GM23338 (cell line): ENCODE measurements at regions not wholly inside any gene's neighbourhood (a gene's known extent, or its start where the extent isn't known, plus 50 kb on each side); places are given as distances from the start of the nearest gene placed in this dataset.

Source experiments
- ATAC-seq: fragments of 200-7000 bp; cut with Tn5 transposase; 3 replicates; pipeline ENCODE4 v1.9.1; 2020
- DNase-seq: peaks from one replicate; pipeline ENCODE4 v3.0.0-alpha.2; 2015; ENCODE audit warnings: low spot score
- H2AFZ ChIP-seq: fragments of 200-600 bp; sonication (generic); 2 replicates; pipeline ENCODE4 v1.8.0; 2016; ENCODE audit warnings: antibody characterized with exemption, mild to moderate bottlenecking, moderate library complexity
- H3F3A ChIP-seq: fragments of 200-600 bp; sonication (generic); replicated peaks from 2 replicates; pipeline ENCODE4 v1.8.0; 2017; ENCODE audit warnings: antibody characterized with exemption, mixed run types, low read depth
- H3K27ac ChIP-seq: fragments of 200-600 bp; sonication (generic); 2 replicates; pipeline ENCODE4 v1.6.1; 2016; ENCODE audit warnings: low read depth
- H3K27me3 ChIP-seq: fragments of 200-600 bp; sonication (generic); 2 replicates; pipeline ENCODE4 v1.8.0; 2016; ENCODE audit warnings: mild to moderate bottlenecking, mixed run types, moderate library complexity; ENCODE audit not compliant: insufficient read depth
- H3K36me3 ChIP-seq: fragments of 200-600 bp; sonication (generic); 2 replicates; pipeline ENCODE4 v1.8.0; 2016; ENCODE audit warnings: mild to moderate bottlenecking; ENCODE audit not compliant: insufficient read depth
- H3K4me1 ChIP-seq: fragments of 200-600 bp; sonication (generic); 2 replicates; pipeline ENCODE4 v1.8.0; 2016; ENCODE audit warnings: mild to moderate bottlenecking, moderate library complexity; ENCODE audit not compliant: insufficient read depth
- H3K4me2 ChIP-seq: fragments of 200-600 bp; sonication (generic); 2 replicates; pipeline ENCODE4 v1.7.1; 2017; ENCODE audit warnings: mixed run types
- H3K4me3 ChIP-seq: fragments of 200-600 bp; sonication (generic); 2 replicates; pipeline ENCODE4 v1.6.1; 2016; ENCODE audit warnings: mixed run types
- H3K79me2 ChIP-seq: fragments of 200-600 bp; sonication (generic); replicated peaks from 2 replicates; pipeline ENCODE4 v1.8.0; 2017; ENCODE audit warnings: mild to moderate bottlenecking; ENCODE audit not compliant: insufficient read depth
- H3K9me2 ChIP-seq: fragments of 200-600 bp; sonication (generic); 2 replicates; pipeline ENCODE4 v1.8.0; 2017; ENCODE audit not compliant: insufficient read depth
- H4K20me1 ChIP-seq: fragments of 200-600 bp; sonication (generic); replicated peaks from 2 replicates; pipeline ENCODE4 v1.8.0; 2017; ENCODE audit warnings: mild to moderate bottlenecking; ENCODE audit not compliant: insufficient read depth
- H3K27ac Mint-ChIP-seq: 2 replicates; pipeline ENCODE4 v1.8.0; 2020; ENCODE audit warnings: inconsistent platforms, mild to moderate bottlenecking, moderate library complexity, mixed read lengths
- H3K27me3 Mint-ChIP-seq: 3 replicates; pipeline ENCODE4 v1.8.0; 2022; ENCODE audit warnings: low read depth, mild to moderate bottlenecking, moderate library complexity, mixed read lengths, inconsistent platforms; ENCODE audit not compliant: insufficient read depth, poor library complexity
- H3K36me3 Mint-ChIP-seq: 3 replicates; pipeline ENCODE4 v1.8.0; 2021; ENCODE audit warnings: low read depth, mild to moderate bottlenecking, inconsistent platforms, moderate library complexity, mixed read lengths
- H3K4me1 Mint-ChIP-seq: 3 replicates; pipeline ENCODE4 v1.8.0; 2020; ENCODE audit warnings: mild to moderate bottlenecking, inconsistent platforms, mixed read lengths
- H3K4me3 Mint-ChIP-seq: 3 replicates; pipeline ENCODE4 v1.8.0; 2021; ENCODE audit warnings: moderate library complexity, mild to moderate bottlenecking, inconsistent platforms, mixed read lengths
- H3K9me3 Mint-ChIP-seq: 3 replicates; pipeline ENCODE4 v1.8.0; 2020; ENCODE audit warnings: moderate library complexity, mild to moderate bottlenecking, inconsistent platforms, mixed read lengths
- CREB1 ChIP-seq: fragments of 250-450 bp; sonication (Bioruptor Pico); IDR thresholded peaks from 2 replicates; pipeline ENCODE4 v1.5.0; 2020; ENCODE audit warnings: low read depth, mild to moderate bottlenecking, moderate library complexity
- EZH2 ChIP-seq: fragments of 200-600 bp; sonication (generic); IDR thresholded peaks from one replicate; pipeline ENCODE4 v1.8.0; 2017; ENCODE audit warnings: antibody characterized with exemption, mild to moderate bottlenecking, low read depth; ENCODE audit not compliant: unreplicated experiment
- EZH2phosphoT487 ChIP-seq: fragments of 200-600 bp; sonication (generic); IDR thresholded peaks from one replicate; pipeline ENCODE4 v1.8.1; 2018; ENCODE audit warnings: antibody characterized with exemption; ENCODE audit not compliant: unreplicated experiment
- JUNB ChIP-seq: IDR thresholded peaks from one replicate; pipeline ENCODE4 v1.6.1; 2016; ENCODE audit warnings: antibody characterized with exemption; ENCODE audit not compliant: unreplicated experiment
- NANOG ChIP-seq: IDR thresholded peaks from 2 replicates; pipeline ENCODE4 v1.6.1; 2016; ENCODE audit warnings: antibody characterized with exemption, borderline replicate concordance
- POLR2AphosphoS5 ChIP-seq: IDR thresholded peaks from 2 replicates; pipeline ENCODE4 v1.6.1; 2016; ENCODE audit warnings: antibody characterized with exemption, low read depth
- STAT1 ChIP-seq: IDR thresholded peaks from one replicate; pipeline ENCODE4 v1.6.1; 2016; ENCODE audit warnings: antibody characterized with exemption; ENCODE audit not compliant: unreplicated experiment
- ZNF114 ChIP-seq: fragments of 250-450 bp; sonication (Bioruptor Pico); IDR thresholded peaks from 2 replicates; pipeline ENCODE4 v1.5.0; 2020; ENCODE audit warnings: mild to moderate bottlenecking, moderate library complexity
- ZNF331 ChIP-seq: fragments of 250-450 bp; sonication (Bioruptor Pico); IDR thresholded peaks from 2 replicates; pipeline ENCODE4 v1.5.0; 2020; ENCODE audit warnings: low read depth, mild to moderate bottlenecking, moderate library complexity
- ZNF462 ChIP-seq: fragments of 250-450 bp; sonication (Bioruptor Pico); IDR thresholded peaks from 2 replicates; pipeline ENCODE4 v1.5.0; 2020; ENCODE audit warnings: mild to moderate bottlenecking, moderate library complexity
- TF ChIP-seq, protein P1 (sequence below): IDR thresholded peaks from one replicate; pipeline ENCODE4 v1.6.1; 2018; ENCODE audit warnings: antibody characterized with exemption; ENCODE audit not compliant: unreplicated experiment
- TF ChIP-seq, protein P2 (sequence below), 2 experiments: fragments of 200-600 bp in 1 of 2; sonication (generic) in 1 of 2; conservative IDR thresholded peaks; 2 replicates each; pipeline versions ENCODE4 v1.5.1 to v1.6.1; 2016 to 2017; ENCODE audit warnings: antibody characterized with exemption in 2 of 2, low read depth in 2 of 2, mild to moderate bottlenecking in 2 of 2, moderate library complexity in 1 of 2
- TF ChIP-seq, protein P3 (sequence below): IDR thresholded peaks from 2 replicates; pipeline ENCODE4 v1.6.1; 2016; ENCODE audit warnings: antibody characterized with exemption

- no peaks in the 10 kb centered on the region for H3F3A ChIP-seq
These were observed 92.1 kb upstream of the BMP4 start for GRCh38 chr14:54048736-54049135.

More at GRCh38 chr14:54048736-54049135, 92.1 kb upstream of the BMP4 start:
- Histone ChIP-seq H3K27ac (no peak overlapping the region), H3K4me3 (no peak overlapping the region), H4K20me1 (no peaks in the 10 kb centered on the region), H3K27me3 (no peaks in the 10 kb centered on the region), H3K4me1 (no peaks in the 10 kb centered on the region), H2AFZ (no peak overlapping the region), H3K4me2 (no peak overlapping the region), H3K79me2 (no peaks in the 10 kb centered on the region), H3K9me2 (no peaks in the 10 kb centered on the region; the same call in 1 of the 2 replicates), H3K36me3 (no peaks in the 10 kb centered on the region)
- H3K4me1 Mint-ChIP-seq = peaks cover 4% of the 10 kb centered on the region; the same call in 2 of the 3 replicates
- ATAC-seq (no peak), DNase-seq (no peak)
- peaks cover 1% of the 10 kb centered on the region for H3K27me3 Mint-ChIP-seq
- no peak overlapping the region for H3K4me3 Mint-ChIP-seq
- no peaks in the 10 kb centered on the region for H3K36me3 Mint-ChIP-seq
- H3K27ac Mint-ChIP-seq = no peak overlapping the region
- TF ChIP-seq, protein P1, sequence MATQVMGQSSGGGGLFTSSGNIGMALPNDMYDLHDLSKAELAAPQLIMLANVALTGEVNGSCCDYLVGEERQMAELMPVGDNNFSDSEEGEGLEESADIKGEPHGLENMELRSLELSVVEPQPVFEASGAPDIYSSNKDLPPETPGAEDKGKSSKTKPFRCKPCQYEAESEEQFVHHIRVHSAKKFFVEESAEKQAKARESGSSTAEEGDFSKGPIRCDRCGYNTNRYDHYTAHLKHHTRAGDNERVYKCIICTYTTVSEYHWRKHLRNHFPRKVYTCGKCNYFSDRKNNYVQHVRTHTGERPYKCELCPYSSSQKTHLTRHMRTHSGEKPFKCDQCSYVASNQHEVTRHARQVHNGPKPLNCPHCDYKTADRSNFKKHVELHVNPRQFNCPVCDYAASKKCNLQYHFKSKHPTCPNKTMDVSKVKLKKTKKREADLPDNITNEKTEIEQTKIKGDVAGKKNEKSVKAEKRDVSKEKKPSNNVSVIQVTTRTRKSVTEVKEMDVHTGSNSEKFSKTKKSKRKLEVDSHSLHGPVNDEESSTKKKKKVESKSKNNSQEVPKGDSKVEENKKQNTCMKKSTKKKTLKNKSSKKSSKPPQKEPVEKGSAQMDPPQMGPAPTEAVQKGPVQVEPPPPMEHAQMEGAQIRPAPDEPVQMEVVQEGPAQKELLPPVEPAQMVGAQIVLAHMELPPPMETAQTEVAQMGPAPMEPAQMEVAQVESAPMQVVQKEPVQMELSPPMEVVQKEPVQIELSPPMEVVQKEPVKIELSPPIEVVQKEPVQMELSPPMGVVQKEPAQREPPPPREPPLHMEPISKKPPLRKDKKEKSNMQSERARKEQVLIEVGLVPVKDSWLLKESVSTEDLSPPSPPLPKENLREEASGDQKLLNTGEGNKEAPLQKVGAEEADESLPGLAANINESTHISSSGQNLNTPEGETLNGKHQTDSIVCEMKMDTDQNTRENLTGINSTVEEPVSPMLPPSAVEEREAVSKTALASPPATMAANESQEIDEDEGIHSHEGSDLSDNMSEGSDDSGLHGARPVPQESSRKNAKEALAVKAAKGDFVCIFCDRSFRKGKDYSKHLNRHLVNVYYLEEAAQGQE = no peak
- TF ChIP-seq STAT1 (no peak), ZNF462 (CRISPR knock-in tag) (no peak), ZNF331 (CRISPR knock-in tag) (no peak), EZH2 (no peak), CREB1 (CRISPR knock-in tag) (no peak), POLR2AphosphoS5 (no peak), NANOG (no peak), ZNF114 (CRISPR knock-in tag) (no peak), JUNB (no peak), EZH2phosphoT487 (no peak)
- TF ChIP-seq, protein P2, sequence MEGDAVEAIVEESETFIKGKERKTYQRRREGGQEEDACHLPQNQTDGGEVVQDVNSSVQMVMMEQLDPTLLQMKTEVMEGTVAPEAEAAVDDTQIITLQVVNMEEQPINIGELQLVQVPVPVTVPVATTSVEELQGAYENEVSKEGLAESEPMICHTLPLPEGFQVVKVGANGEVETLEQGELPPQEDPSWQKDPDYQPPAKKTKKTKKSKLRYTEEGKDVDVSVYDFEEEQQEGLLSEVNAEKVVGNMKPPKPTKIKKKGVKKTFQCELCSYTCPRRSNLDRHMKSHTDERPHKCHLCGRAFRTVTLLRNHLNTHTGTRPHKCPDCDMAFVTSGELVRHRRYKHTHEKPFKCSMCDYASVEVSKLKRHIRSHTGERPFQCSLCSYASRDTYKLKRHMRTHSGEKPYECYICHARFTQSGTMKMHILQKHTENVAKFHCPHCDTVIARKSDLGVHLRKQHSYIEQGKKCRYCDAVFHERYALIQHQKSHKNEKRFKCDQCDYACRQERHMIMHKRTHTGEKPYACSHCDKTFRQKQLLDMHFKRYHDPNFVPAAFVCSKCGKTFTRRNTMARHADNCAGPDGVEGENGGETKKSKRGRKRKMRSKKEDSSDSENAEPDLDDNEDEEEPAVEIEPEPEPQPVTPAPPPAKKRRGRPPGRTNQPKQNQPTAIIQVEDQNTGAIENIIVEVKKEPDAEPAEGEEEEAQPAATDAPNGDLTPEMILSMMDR (conservative IDR thresholded peaks at IDR 0.05; ENCODE audit: low read depth in 2 of 2) = no peak
- TF ChIP-seq, protein P3, sequence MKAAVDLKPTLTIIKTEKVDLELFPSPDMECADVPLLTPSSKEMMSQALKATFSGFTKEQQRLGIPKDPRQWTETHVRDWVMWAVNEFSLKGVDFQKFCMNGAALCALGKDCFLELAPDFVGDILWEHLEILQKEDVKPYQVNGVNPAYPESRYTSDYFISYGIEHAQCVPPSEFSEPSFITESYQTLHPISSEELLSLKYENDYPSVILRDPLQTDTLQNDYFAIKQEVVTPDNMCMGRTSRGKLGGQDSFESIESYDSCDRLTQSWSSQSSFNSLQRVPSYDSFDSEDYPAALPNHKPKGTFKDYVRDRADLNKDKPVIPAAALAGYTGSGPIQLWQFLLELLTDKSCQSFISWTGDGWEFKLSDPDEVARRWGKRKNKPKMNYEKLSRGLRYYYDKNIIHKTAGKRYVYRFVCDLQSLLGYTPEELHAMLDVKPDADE = no peak
- H3K9me3 Mint-ChIP-seq = no peaks in the 10 kb centered on the region
